Neuronal stem cell (in vitro differentiated cells): ENCODE measurements at regions not wholly inside any gene's neighbourhood (a gene's known extent, or its start where the extent isn't known, plus 50 kb on each side); places are given as distances from the start of the nearest gene placed in this dataset.

Source experiments
- DNase-seq: peaks from one replicate; pipeline ENCODE4 v3.0.0-alpha.2; 2013; ENCODE audit warnings: low spot score
- H2AFZ ChIP-seq: one replicate; pipeline ENCODE4 v1.6.1; 2013; ENCODE audit warnings: mild to moderate bottlenecking, low read length, inconsistent platforms
- H2AK5ac ChIP-seq: 2 replicates; pipeline ENCODE4 v1.6.1; 2013; ENCODE audit warnings: low read depth, mild to moderate bottlenecking, inconsistent platforms, low read length, moderate library complexity, mixed read lengths
- H2BK120ac ChIP-seq: 2 replicates; pipeline ENCODE4 v1.6.1; 2013; ENCODE audit warnings: low read depth, mild to moderate bottlenecking, inconsistent platforms, low read length, moderate library complexity, mixed read lengths
- H2BK12ac ChIP-seq: one replicate; pipeline ENCODE4 v1.6.1; 2013; ENCODE audit warnings: low read length, inconsistent platforms
- H2BK15ac ChIP-seq: 2 replicates; pipeline ENCODE4 v1.6.1; 2013; ENCODE audit warnings: mild to moderate bottlenecking, low read length, inconsistent platforms, mixed read lengths
- H2BK5ac ChIP-seq: one replicate; pipeline ENCODE4 v1.6.1; 2013; ENCODE audit warnings: inconsistent platforms, mild to moderate bottlenecking, low read length, moderate library complexity
- H3K14ac ChIP-seq: one replicate; pipeline ENCODE4 v1.6.1; 2013; ENCODE audit warnings: low read length, inconsistent platforms
- H3K18ac ChIP-seq: 2 replicates; pipeline ENCODE4 v1.6.1; 2013; ENCODE audit warnings: low read length, inconsistent platforms
- H3K23ac ChIP-seq: 2 replicates; pipeline ENCODE4 v1.6.1; 2013; ENCODE audit warnings: low read depth, mild to moderate bottlenecking, mixed read lengths, low read length, inconsistent platforms; ENCODE audit not compliant: poor library complexity
- H3K27ac ChIP-seq: replicated peaks from 3 replicates; pipeline ENCODE4 v1.5.1; 2013; ENCODE audit warnings: low read length, inconsistent platforms
- H3K27me3 ChIP-seq, 3 experiments: 2 replicates each; pipeline ENCODE4 v1.6.1; 2013; ENCODE audit warnings: low read length in 3 of 3, mild to moderate bottlenecking in 2 of 3, inconsistent platforms in 1 of 3, low read depth in 1 of 3, mixed read lengths in 1 of 3, moderate library complexity in 1 of 3; ENCODE audit not compliant: control insufficient read depth in 3 of 3, insufficient read depth in 3 of 3
- H3K36me3 ChIP-seq, 2 donors: replicated peaks in 1 of 2; 2 replicates each; pipeline ENCODE4 v1.6.1; 2013; ENCODE audit warnings: low read length in 2 of 2; ENCODE audit not compliant: control insufficient read depth in 2 of 2, insufficient read depth in 2 of 2
- H3K4ac ChIP-seq: 2 replicates; pipeline ENCODE4 v1.6.1; 2013; ENCODE audit warnings: inconsistent platforms, mild to moderate bottlenecking, low read length, moderate library complexity
- H3K4me1 ChIP-seq, 2 donors: 1 replicate in 1 of 2; 2 replicates in 1 of 2; pipeline ENCODE4 v1.6.1; 2013; ENCODE audit warnings: low read length in 2 of 2, low read depth in 1 of 2; ENCODE audit not compliant: control insufficient read depth in 2 of 2, insufficient read depth in 1 of 2
- H3K4me2 ChIP-seq: one replicate; pipeline ENCODE4 v1.6.1; 2013; ENCODE audit warnings: mild to moderate bottlenecking, low read length, inconsistent platforms; ENCODE audit not compliant: insufficient read depth, poor library complexity, severe bottlenecking
- H3K4me3 ChIP-seq, 2 donors: 2 replicates each; pipeline ENCODE4 v1.5.1; 2013; ENCODE audit warnings: low read length in 2 of 2, mild to moderate bottlenecking in 2 of 2, inconsistent platforms in 1 of 2, moderate library complexity in 1 of 2
- H3K79me1 ChIP-seq: one replicate; pipeline ENCODE4 v1.6.1; 2013; ENCODE audit warnings: low read depth, mild to moderate bottlenecking, inconsistent platforms, low read length, moderate library complexity
- H3K9ac ChIP-seq: one replicate; pipeline ENCODE4 v1.6.1; 2013; ENCODE audit warnings: mild to moderate bottlenecking, low read depth, low read length, inconsistent platforms; ENCODE audit not compliant: poor library complexity
- H3K9me3 ChIP-seq, 2 donors: replicated peaks in 1 of 2; 2 replicates each; pipeline versions ENCODE3 to v1.6.1; 2013; ENCODE audit warnings: low read length in 2 of 2, mild to moderate bottlenecking in 2 of 2, inconsistent platforms in 1 of 2, low read depth in 1 of 2, mixed read lengths in 1 of 2, moderate library complexity in 1 of 2; ENCODE audit not compliant: control insufficient read depth in 2 of 2, insufficient read depth in 1 of 2
- H4K8ac ChIP-seq: one replicate; pipeline ENCODE4 v1.6.1; 2013; ENCODE audit warnings: low read depth, mild to moderate bottlenecking, inconsistent platforms, low read length, moderate library complexity
- H4K91ac ChIP-seq: one replicate; pipeline ENCODE4 v1.6.1; 2013; ENCODE audit warnings: low read length, low read depth, mild to moderate bottlenecking, inconsistent platforms; ENCODE audit not compliant: poor library complexity
- WGBS, 2 donors: extraction: QIAGEN DNeasy Blood & Tissue Kit; methylation state at CpG; one replicate each; pipeline ENCODE4 v1.1.7; 2013; ENCODE audit warnings: missing lambda C conversion rate in 2 of 2, mixed read lengths in 1 of 2; ENCODE audit not compliant: insufficient read length in 2 of 2, insufficient replicate concordance in 1 of 2; ENCODE audit errors: extremely low coverage in 2 of 2; 5-methylcytosine and 5-hydroxymethylcytosine counted together

- no peak overlapping the region for H2BK15ac ChIP-seq
- no peak overlapping the region for H4K8ac ChIP-seq
- H3K23ac ChIP-seq = peak overlapping the region; percentile 87
- no peak overlapping the region for H3K4ac ChIP-seq
- H3K9ac ChIP-seq = peak overlapping the region; percentile 83
- no peaks in the 10 kb centered on the region for H3K9me3 ChIP-seq
- H2BK5ac ChIP-seq = no peak overlapping the region
- H2AFZ ChIP-seq = peak overlapping the region; percentile 62
- H3K18ac ChIP-seq = peak overlapping the region; percentile 77
- H3K4me3 ChIP-seq = no peak overlapping the region
- H2BK120ac ChIP-seq = no peak overlapping the region
- no CpG with 5 or more reads among the region's 25 CpGs for WGBS, 2 donors
- no peak overlapping the region for H3K27ac ChIP-seq
- H4K91ac ChIP-seq = no peak overlapping the region
- no peaks in the 10 kb centered on the region for H3K79me1 ChIP-seq
- H3K14ac ChIP-seq = no peak overlapping the region
- H3K4me2 ChIP-seq = peak overlapping the region; percentile 28
- peak overlapping the region; percentile 73 for H2AK5ac ChIP-seq
- peaks cover 0 to 27% (median 2%) of the 10 kb centered on the region in 3 experiments for H3K27me3 ChIP-seq
- peaks cover 0 to 4% of the 10 kb centered on the region in 2 donors for H3K4me1 ChIP-seq
- H2BK12ac ChIP-seq = no peak overlapping the region
- no peaks in the 10 kb centered on the region for H3K36me3 ChIP-seq
- DNase-seq = peak; percentile 40
Measured at GRCh38 chr22:19641254-19641982, 72.9 kb upstream of the SEPTIN5 start.

GRCh38 chr22:19641983-19642451 lies 72.3 kb upstream of the SEPTIN5 start:
- no peaks in the 10 kb centered on the region for H3K79me1 ChIP-seq
- no peak overlapping the region for H2BK5ac ChIP-seq
- H3K9me3 ChIP-seq = peaks cover 0 to 2% of the 10 kb centered on the region in 2 donors

GRCh38 chr22:19643448-19644313 lies 70.6 kb upstream of the SEPTIN5 start:
- H2AK5ac ChIP-seq = no peak overlapping the region
- DNase-seq = no peak
- no peak overlapping the region for H3K27ac ChIP-seq
- no peak overlapping the region for H3K18ac ChIP-seq
- H3K9me3 ChIP-seq = peaks cover 4 to 7% of the 10 kb centered on the region in 2 donors
- no peak overlapping the region for H2BK12ac ChIP-seq
- H3K4me2 ChIP-seq = no peak overlapping the region
- H2BK15ac ChIP-seq = no peak overlapping the region
- H2AFZ ChIP-seq = no peak overlapping the region
- no peak overlapping the region for H3K4me3 ChIP-seq
- H3K9ac ChIP-seq = no peak overlapping the region
- no peaks in the 10 kb centered on the region for H3K79me1 ChIP-seq
- H4K91ac ChIP-seq = no peak overlapping the region
- H2BK5ac ChIP-seq = no peak overlapping the region
- H3K4me1 ChIP-seq = peaks cover 0 to 4% of the 10 kb centered on the region in 2 donors
- no CpG with 5 or more reads among the region's 13 CpGs for WGBS, 2 donors
- no peaks in the 10 kb centered on the region for H3K36me3 ChIP-seq
- H3K23ac ChIP-seq = peak overlapping the region; percentile 40
- H4K8ac ChIP-seq = no peak overlapping the region
- no peak overlapping the region for H3K4ac ChIP-seq
- H2BK120ac ChIP-seq = no peak overlapping the region
- peaks cover 0 to 20% (median 2%) of the 10 kb centered on the region in 3 experiments for H3K27me3 ChIP-seq
- no peak overlapping the region for H3K14ac ChIP-seq

More at GRCh38 chr22:19641983-19642451, 72.3 kb upstream of the SEPTIN5 start:
- Histone ChIP-seq H2BK120ac (no peak overlapping the region), H2BK15ac (no peak overlapping the region), H4K8ac (peak overlapping the region; percentile 95), H3K23ac (peak overlapping the region; percentile 87), H3K4ac (no peak overlapping the region), H3K4me3 (no peak overlapping the region), H4K91ac (no peak overlapping the region), H3K4me1 (peaks cover 0 to 4% of the 10 kb centered on the region in 2 donors), H3K9ac (peak overlapping the region; percentile 83), H3K18ac (peak overlapping the region; percentile 77), H3K4me2 (no peak overlapping the region), H3K14ac (no peak overlapping the region), H2AFZ (peak overlapping the region; percentile 62), H3K27ac (no peak overlapping the region), H3K27me3 (peaks cover 0 to 23% (median 2%) of the 10 kb centered on the region in 3 experiments), H2AK5ac (peak overlapping the region; percentile 73), H3K36me3 (no peaks in the 10 kb centered on the region), H2BK12ac (no peak overlapping the region)
- WGBS, 2 donors = no CpG with 5 or more reads among the region's 18 CpGs
- no peak for DNase-seq
